A673 (cell line): ENCODE measurements at regions not wholly inside any gene's neighbourhood (a gene's known extent, or its start where the extent isn't known, plus 50 kb on each side); places are given as distances from the start of the nearest gene placed in this dataset.

Experiments
- EZH2 ChIP-seq: fragments of 200-600 bp; sonication (generic); IDR thresholded peaks from 2 replicates; pipeline ENCODE4 v1.6.1; 2017; ENCODE audit warnings: borderline replicate concordance, low read depth, mild to moderate bottlenecking, mixed read lengths, antibody characterized with exemption, low read length; ENCODE audit not compliant: poor library complexity, severe bottlenecking
- TF ChIP-seq, protein P1 (sequence below): fragments of 300-800, 200-600 bp; sonication (generic); conservative IDR thresholded peaks from 2 replicates; pipeline ENCODE4 v1.5.1; 2017; ENCODE audit warnings: low read depth, mild to moderate bottlenecking, antibody characterized with exemption, low read length, moderate library complexity, mixed read lengths

DNA sequence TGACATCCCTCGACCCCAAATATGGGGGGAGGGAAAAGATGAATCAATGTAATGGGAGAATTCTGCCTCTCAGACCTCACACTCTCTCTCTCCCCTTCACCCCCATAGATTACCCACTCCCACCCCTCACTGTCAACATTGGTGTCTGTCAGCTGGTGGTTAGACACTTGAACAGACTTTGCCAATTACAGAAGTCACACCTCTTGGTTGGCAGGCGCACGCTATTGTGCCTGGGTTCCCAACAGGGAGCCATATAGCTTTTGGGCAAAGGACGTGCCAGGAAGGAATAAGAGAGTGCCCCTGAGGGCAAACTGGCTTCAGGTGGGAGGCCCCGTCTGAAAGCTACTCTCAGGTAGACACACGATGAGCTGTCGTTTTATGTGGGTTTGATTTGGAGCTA lies 54.1 kb upstream of the FYN start:
- TF ChIP-seq, protein P1, sequence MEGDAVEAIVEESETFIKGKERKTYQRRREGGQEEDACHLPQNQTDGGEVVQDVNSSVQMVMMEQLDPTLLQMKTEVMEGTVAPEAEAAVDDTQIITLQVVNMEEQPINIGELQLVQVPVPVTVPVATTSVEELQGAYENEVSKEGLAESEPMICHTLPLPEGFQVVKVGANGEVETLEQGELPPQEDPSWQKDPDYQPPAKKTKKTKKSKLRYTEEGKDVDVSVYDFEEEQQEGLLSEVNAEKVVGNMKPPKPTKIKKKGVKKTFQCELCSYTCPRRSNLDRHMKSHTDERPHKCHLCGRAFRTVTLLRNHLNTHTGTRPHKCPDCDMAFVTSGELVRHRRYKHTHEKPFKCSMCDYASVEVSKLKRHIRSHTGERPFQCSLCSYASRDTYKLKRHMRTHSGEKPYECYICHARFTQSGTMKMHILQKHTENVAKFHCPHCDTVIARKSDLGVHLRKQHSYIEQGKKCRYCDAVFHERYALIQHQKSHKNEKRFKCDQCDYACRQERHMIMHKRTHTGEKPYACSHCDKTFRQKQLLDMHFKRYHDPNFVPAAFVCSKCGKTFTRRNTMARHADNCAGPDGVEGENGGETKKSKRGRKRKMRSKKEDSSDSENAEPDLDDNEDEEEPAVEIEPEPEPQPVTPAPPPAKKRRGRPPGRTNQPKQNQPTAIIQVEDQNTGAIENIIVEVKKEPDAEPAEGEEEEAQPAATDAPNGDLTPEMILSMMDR: no peak
- no peak for TF ChIP-seq EZH2
